Ovary (tissue), 3 donors: ENCODE measurements at regions not wholly inside any gene's neighbourhood (a gene's known extent, or its start where the extent isn't known, plus 50 kb on each side); places are given as distances from the start of the nearest gene placed in this dataset.

Experiments used
- EP300 ChIP-seq: sonication (generic); formaldehyde crosslinking; IDR thresholded peaks from one replicate; pipeline ENCODE4 v1.6.1; 2017; ENCODE audit warnings: antibody characterized with exemption
- POLR2A ChIP-seq: fragments of 450-650 bp; IDR thresholded peaks from one replicate; pipeline ENCODE4 v1.6.1; 2017; ENCODE audit warnings: antibody characterized with exemption, mild to moderate bottlenecking, moderate library complexity
- TF ChIP-seq, protein P1 (sequence below), 3 donors: fragments of 450-650 bp in 2 of 3; fragments of 200-600 bp in 1 of 3; IDR thresholded peaks; one replicate each; pipeline versions ENCODE4 v1.5.1 to v1.8.0; 2016 to 2022; ENCODE audit warnings: antibody characterized with exemption in 3 of 3, mild to moderate bottlenecking in 1 of 3
- donor health status: DM: no; HTN: no; CAD: no.

- TF ChIP-seq, protein P1, sequence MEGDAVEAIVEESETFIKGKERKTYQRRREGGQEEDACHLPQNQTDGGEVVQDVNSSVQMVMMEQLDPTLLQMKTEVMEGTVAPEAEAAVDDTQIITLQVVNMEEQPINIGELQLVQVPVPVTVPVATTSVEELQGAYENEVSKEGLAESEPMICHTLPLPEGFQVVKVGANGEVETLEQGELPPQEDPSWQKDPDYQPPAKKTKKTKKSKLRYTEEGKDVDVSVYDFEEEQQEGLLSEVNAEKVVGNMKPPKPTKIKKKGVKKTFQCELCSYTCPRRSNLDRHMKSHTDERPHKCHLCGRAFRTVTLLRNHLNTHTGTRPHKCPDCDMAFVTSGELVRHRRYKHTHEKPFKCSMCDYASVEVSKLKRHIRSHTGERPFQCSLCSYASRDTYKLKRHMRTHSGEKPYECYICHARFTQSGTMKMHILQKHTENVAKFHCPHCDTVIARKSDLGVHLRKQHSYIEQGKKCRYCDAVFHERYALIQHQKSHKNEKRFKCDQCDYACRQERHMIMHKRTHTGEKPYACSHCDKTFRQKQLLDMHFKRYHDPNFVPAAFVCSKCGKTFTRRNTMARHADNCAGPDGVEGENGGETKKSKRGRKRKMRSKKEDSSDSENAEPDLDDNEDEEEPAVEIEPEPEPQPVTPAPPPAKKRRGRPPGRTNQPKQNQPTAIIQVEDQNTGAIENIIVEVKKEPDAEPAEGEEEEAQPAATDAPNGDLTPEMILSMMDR (IDR thresholded peaks at IDR 0.05): no peak
- TF ChIP-seq POLR2A (no peak), EP300 (no peak)
Measured at GRCh38 chr5:163670036-163670435, 164.6 kb downstream of the MAT2B start.
